SU-DHL-6 (cell line): ENCODE measurements at regions not wholly inside any gene's neighbourhood (a gene's known extent, or its start where the extent isn't known, plus 50 kb on each side); places are given as distances from the start of the nearest gene placed in this dataset.

ENCODE experiments used
- EZH2phosphoT487 ChIP-seq: fragments of 200-600 bp; sonication (generic), shearing (Covaris generic); conservative IDR thresholded peaks from 2 replicates; pipeline ENCODE4 v1.6.1; 2018; ENCODE audit warnings: mild to moderate bottlenecking, antibody characterized with exemption, low read length, moderate library complexity, mixed read lengths
- TF ChIP-seq, protein P1 (sequence below): fragments of 200-600 bp; sonication (generic); IDR thresholded peaks from one replicate; pipeline ENCODE4 v1.5.1; 2017; ENCODE audit warnings: antibody characterized with exemption, mild to moderate bottlenecking, low read length, moderate library complexity; ENCODE audit not compliant: insufficient read depth, poor library complexity, severe bottlenecking

DNA sequence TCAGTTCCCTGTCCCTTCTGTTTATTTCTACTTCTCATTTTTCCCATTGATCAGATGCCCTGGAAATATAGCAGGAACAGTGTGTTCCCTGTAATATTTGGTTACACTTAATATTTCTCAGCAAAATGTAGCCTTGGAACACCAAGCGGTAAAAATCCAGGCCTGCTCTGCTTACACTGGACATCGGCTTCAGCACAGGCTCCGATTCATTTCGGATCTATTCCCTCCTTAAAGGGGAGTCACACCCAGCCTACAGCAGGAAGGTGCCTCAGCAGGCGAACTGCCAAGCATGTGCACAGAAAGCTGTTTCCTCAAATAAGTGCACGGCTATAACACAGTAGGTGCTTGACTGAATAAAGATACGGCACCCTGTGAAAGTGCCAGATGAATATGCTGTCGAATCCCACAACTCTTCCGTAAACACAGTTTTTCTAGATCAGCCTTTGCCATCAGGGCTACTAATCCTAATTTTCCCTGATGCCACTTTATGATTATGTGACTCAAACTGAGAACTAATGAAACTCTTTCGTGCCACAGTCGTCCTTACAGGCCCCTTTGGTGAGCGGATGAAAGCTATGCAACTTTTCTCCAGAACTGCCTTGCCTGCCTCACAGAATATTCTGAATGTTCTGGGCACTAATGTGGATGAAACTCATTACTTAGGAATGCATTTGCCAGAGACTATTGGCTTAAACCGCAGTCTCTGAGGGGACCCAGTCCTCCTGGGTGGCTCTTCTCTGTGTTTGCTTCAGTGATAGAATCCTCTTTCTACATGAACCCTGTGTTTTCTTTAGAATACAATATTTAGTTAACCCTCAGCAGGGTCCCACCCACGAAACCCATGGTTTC is 275.5 kb upstream of the RUNX1 start:
- TF ChIP-seq, protein P1, sequence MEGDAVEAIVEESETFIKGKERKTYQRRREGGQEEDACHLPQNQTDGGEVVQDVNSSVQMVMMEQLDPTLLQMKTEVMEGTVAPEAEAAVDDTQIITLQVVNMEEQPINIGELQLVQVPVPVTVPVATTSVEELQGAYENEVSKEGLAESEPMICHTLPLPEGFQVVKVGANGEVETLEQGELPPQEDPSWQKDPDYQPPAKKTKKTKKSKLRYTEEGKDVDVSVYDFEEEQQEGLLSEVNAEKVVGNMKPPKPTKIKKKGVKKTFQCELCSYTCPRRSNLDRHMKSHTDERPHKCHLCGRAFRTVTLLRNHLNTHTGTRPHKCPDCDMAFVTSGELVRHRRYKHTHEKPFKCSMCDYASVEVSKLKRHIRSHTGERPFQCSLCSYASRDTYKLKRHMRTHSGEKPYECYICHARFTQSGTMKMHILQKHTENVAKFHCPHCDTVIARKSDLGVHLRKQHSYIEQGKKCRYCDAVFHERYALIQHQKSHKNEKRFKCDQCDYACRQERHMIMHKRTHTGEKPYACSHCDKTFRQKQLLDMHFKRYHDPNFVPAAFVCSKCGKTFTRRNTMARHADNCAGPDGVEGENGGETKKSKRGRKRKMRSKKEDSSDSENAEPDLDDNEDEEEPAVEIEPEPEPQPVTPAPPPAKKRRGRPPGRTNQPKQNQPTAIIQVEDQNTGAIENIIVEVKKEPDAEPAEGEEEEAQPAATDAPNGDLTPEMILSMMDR = no peak
- TF ChIP-seq EZH2phosphoT487 = no peak
